ENCODE measurements at regions not wholly inside any gene's neighbourhood (a gene's known extent, or its start where the extent isn't known, plus 50 kb on each side); places are given as distances from the start of the nearest gene placed in this dataset.

GRCh38 chr13:58048670-58049069 lies 417.1 kb downstream of the PCDH17 start:
- DNase-seq (ENCODE audit: low spot score): no peak

GRCh38 chr13:58051396-58051795 lies 419.9 kb downstream of the PCDH17 start:
- DNase-seq (ENCODE audit: low spot score): no peak

- no peak for DNase-seq (ENCODE audit: low spot score)
Observed at GRCh38 chr13:58051807-58052375, 420.3 kb downstream of the PCDH17 start.

- DNase-seq (ENCODE audit: low spot score): no peak
Observed at GRCh38 chr13:58056426-58056825, 424.9 kb downstream of the PCDH17 start.

DNA sequence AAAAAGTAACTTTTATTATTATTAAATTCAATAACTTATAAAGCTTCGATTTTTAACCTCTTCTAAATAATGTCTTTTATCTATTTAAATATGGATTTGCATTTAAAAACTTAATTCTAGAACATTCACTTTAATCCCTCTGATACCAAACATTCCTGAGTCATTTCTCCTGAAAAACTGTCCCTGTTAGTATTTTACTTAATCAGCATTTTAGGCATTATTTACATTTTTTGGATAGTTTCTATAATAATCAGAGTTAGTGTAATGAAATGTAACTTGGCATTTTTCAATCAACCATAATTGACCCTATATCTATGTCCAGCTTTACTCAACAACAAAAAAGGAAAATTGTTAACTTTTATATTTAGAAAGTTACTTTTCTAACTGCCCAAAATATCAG lies 428.1 kb downstream of the PCDH17 start:
- DNase-seq (ENCODE audit: low spot score): no peak

DNA sequence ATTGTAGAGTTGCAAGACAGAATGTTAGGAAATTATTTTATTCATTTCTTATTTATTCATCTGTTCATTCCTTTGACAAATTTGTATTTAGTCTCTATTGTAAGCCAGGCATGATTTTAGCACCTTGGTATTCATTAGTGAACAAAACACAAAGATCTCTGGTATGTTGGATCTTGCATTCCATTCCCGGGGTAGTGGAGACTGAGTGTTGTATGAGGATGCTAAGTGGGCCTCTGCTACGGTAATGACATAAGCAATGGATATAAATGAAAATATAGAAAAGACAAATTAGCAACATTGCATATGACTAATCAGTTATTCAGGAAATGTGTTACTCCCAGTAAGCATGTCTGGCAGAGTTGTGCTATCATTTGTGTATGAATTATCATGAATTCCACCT lies 449.3 kb downstream of the PCDH17 start:
- no peak for DNase-seq (ENCODE audit: low spot score)

DNA sequence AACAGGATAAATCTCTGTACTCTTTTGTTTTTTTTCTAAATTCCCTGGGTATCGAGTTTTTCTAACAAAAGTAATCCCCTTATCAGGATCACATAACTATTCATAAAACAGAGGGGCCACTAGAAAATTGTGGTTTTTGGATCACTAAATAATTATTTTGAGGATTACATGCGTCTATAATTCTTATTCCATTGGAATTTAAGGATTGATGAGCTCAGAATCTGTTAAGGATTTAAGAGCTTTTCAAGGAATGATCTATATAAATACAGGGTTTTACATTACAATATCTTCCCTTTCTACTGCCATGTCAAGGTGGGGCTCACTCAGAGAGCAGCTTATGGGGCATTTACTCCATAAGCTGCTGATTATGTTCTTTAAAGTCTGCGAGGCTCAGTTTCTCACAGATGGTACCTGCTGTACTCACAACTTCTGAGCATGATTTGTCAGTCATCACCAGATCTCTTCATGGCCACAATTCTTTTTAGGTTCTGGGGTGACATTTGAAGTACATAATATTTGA lies 449.8 kb downstream of the PCDH17 start:
- no peak for DNase-seq (ENCODE audit: low spot score)

DNA sequence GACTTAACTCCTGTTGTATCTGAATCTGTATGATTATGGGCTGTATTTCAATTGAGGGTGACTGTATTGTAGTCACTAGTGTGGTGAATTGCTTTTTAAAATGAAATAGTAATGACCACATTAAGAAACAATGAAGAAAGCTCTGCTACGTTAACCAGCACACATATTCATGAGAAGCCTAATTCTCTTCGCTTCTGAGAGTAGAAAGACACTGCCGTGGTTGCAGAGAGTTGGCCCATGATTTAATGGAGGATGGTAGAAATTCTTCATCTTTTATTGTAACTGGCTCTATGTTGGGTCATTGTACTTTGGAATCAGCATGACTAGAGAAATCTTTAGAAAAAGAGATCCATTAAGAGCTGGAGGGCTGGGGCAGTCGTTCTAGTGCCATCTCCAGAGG lies 451.5 kb downstream of the PCDH17 start:
- DNase-seq (ENCODE audit: low spot score): no peak

- no peak for DNase-seq (ENCODE audit: low spot score)
Observed at GRCh38 chr13:58085274-58085673, 453.7 kb downstream of the PCDH17 start.

GRCh38 chr13:58085819-58086218 lies 454.3 kb downstream of the PCDH17 start:
- no peak for DNase-seq (ENCODE audit: low spot score)

GRCh38 chr13:58087566-58087965 lies 456.0 kb downstream of the PCDH17 start:
- DNase-seq (ENCODE audit: low spot score): no peak

DNA sequence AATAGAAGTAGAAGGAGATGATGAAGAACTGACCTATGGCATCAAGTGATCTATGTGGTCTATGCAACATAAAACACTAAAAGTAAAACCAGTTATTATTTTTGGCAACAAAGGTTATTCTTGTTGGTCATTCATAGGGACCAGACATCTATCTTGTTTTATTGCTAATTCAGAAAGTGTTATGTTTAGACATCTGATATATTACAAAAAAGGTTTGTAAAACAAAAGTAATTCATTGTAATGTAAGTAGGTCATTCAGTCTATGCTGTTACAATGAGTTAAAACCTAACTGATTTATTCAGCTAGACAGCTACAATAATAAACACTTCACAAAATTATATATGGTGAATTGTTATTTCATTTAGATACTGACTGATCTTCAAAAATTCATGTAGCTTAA lies 461.9 kb downstream of the PCDH17 start:
- no peak for DNase-seq (ENCODE audit: low spot score)

DNA sequence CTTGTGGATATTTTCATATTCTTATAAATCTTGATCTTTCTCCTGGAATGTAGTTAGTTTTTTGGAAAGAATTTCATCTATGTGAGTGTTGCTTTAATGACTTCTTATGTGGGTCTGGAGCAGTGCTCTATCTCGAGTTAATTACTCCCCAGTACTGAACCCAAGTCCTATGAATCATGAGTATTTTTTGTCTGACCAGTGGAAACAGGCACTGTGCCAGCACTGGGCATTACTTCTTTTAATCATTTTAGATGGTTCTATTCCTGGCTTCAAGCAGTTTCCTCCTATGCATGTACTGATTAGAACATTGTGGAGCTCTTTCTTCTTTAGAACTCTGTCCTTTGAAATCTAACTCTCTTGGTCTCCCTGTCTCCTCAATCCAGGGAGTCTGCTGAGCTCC lies 466.3 kb downstream of the PCDH17 start:
- no peak for DNase-seq (ENCODE audit: low spot score)

GRCh38 chr13:58119351-58119750 lies 487.8 kb downstream of the PCDH17 start:
- no peak for DNase-seq (ENCODE audit: low spot score)

- no peak for DNase-seq (ENCODE audit: low spot score)
Observed at GRCh38 chr13:58119804-58120203, 488.3 kb downstream of the PCDH17 start.

- DNase-seq (ENCODE audit: low spot score): no peak
Observed at GRCh38 chr13:58126496-58126895, 495.0 kb downstream of the PCDH17 start.

DNA sequence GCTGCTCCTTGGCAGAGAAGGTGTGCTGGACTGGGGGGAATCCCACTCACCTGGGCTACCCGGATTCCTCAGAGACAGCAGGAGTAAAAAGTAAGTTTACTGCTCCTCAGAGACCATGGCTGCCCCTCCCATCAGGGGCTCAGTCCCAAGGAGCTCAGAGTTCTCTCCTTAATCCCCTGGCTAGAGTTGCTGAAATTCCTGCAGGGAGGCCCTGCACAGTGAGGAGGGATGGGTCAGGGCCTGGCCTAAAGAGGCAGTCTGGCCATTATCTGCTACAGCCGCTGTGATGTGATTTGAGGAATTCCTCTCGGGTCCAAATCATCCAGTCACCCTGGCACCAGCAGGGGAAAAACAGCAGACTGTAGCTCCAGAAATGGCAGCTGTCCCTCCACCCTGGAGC lies 502.5 kb downstream of the PCDH17 start:
- DNase-seq (ENCODE audit: low spot score): no peak

- DNase-seq (ENCODE audit: low spot score): no peak
Observed at GRCh38 chr13:58134525-58134924, 503.0 kb downstream of the PCDH17 start.

DNA sequence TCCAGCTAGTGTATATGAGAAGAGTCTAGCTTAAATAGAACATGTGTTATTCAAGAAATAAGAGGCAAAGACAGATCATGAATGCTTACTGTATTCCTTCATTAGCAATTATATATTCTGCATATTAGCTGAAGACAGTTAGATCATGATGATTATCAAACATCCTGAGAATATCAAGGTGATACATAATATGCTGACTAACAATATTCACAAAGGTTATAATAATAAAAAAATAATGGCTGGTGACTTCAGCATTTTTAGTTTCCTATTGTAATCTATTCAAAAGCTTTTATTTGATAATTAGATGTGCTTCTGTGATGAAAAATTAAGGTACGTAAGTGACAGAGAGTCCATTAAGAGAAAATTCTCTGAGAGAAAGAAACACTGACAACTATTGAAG lies 511.4 kb downstream of the PCDH17 start:
- no peak for DNase-seq (ENCODE audit: low spot score)

DNA sequence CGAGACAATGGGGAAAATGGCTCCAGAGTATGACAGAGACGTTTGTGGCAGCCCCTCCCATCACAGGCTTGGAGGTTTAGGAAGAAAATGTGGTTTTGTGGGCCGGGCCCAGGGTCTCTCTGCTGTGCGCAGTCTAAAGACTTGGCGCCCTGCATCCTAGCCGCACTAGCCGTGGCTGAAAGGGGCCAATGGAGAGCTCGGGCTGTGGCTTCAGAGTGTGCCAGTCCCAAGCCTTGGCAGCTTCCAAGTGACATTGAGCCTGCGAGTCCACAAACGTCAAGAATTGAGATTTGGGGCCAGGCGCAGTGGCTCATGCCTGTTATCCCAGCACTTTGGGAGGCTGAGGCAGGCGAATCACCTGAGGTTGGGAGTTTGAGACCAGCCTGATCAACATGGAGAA lies 513.1 kb downstream of the PCDH17 start:
- DNase-seq (ENCODE audit: low spot score): no peak

- DNase-seq (ENCODE audit: low spot score): no peak
Observed at GRCh38 chr13:58151452-58151851, 519.9 kb downstream of the PCDH17 start.

DNA sequence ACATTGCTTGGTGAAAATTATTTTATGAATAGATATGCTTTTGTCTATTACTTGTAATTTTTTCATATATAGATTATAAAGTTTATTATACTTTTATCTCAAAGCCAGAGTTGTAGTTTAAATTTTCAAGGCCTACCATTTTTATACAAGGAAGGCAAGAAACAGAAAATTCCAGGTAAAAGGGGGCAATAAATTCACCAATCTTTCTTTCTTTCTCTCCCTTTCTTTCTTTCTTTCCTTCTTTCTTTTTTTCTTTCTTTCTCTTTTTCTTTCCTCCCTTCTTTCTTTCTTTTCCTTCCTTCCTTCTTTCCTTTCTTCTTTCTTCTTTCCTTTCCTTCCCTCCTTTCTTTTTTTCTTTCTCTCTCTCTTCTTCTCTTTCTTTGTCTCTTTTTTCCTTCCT lies 529.4 kb downstream of the PCDH17 start:
- DNase-seq (ENCODE audit: low spot score): no peak

DNA sequence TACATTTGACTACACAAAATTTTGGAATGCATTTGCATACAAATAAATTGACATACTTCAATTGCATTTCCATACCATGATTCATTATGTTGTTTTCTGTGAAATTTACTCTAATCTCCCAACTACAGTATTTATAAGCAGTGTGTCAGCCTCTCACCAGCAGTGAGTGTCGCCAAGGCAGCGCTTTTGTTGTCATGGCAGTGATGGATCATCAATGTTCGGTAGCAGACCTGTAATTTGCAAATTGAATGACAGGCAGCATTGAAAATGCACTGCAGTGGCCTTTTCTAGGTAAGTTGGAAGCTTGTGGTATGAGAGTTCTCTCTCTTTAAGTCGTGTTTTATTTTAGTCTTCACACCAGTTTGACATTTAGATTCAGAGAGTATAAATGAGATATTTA lies 534.1 kb downstream of the PCDH17 start:
- no peak for DNase-seq (ENCODE audit: low spot score)

GRCh38 chr13:58181111-58181510 lies 549.6 kb downstream of the PCDH17 start:
- no peak for DNase-seq (ENCODE audit: low spot score)

- DNase-seq (ENCODE audit: low spot score): no peak
Observed at GRCh38 chr13:58187881-58188280, 556.3 kb downstream of the PCDH17 start.

Measured in CD4-positive, alpha-beta T cell treated with Interleukin-15 for 4 hours (primary cell).